ENCODE measurements at regions not wholly inside any gene's neighbourhood (a gene's known extent, or its start where the extent isn't known, plus 50 kb on each side); places are given as distances from the start of the nearest gene placed in this dataset.

GRCh38 chr2:65628156-65628555, 195.8 kb upstream of the SPRED2 start:
- POLR2A ChIA-PET (ENCODE audit: partially characterized antibody) = no interaction called here
- H3K4ac ChIP-seq (replicated peaks; ENCODE audit: insufficient read length, low read depth, low read length) = no peak overlapping the region
- CTCF ChIA-PET (ENCODE audit: partially characterized antibody) = no interaction called here
- TF ChIP-seq JUN (IDR thresholded peaks at IDR 0.05; ENCODE audit: low read depth, low read length) (no peak), POLR2AphosphoS5 (IDR thresholded peaks at IDR 0.05; ENCODE audit: low read depth, low read length) (no peak), E2F6 (IDR thresholded peaks at IDR 0.05) (no peak), MAFK (IDR thresholded peaks at IDR 0.05; ENCODE audit: low read depth, low read length) (no peak), FOSL1 (IDR thresholded peaks at IDR 0.05; ENCODE audit: insufficient read depth, low read depth, low read length) (no peak), KDM5A (IDR thresholded peaks at IDR 0.05; ENCODE audit: low read length) (no peak), YY1 (IDR thresholded peaks at IDR 0.05; ENCODE audit: low read depth, low read length) (no peak), POLR2A (IDR thresholded peaks at IDR 0.05; ENCODE audit: control extremely low read depth in 1 of 2, low read depth in 2 of 2, low read length in 2 of 2) (no peak), SRF (IDR thresholded peaks at IDR 0.05; ENCODE audit: low read depth, low read length) (no peak), RFX5 (IDR thresholded peaks at IDR 0.05; ENCODE audit: borderline replicate concordance, low read depth, low read length) (no peak), TBP (IDR thresholded peaks at IDR 0.05; ENCODE audit: low read depth, low read length) (no peak)

More at GRCh38 chr2:65628156-65628555, 195.8 kb upstream of the SPRED2 start:
- Histone ChIP-seq H4K8ac (ENCODE audit: extremely low read depth, insufficient read depth, low read length) (no peak overlapping the region), H2BK12ac (ENCODE audit: low read depth, low read length) (no peak overlapping the region), H3K79me1 (ENCODE audit: low read depth, low read length) (no peaks in the 10 kb centered on the region), H3K9me3 (ENCODE audit: insufficient read depth in 2 of 2, low read depth in 1 of 2, low read length in 1 of 2) (no peaks in the 10 kb centered on the region), H4K5ac (ENCODE audit: insufficient read length, low read depth, low read length) (no peak overlapping the region), H3K27ac (ENCODE audit: low read depth, low read length) (no peak overlapping the region), H3K4me3 (ENCODE audit: extremely low read depth in 1 of 4, insufficient read depth in 2 of 4, low read depth in 3 of 4, low read length in 4 of 4) (no peak overlapping the region), H3K36me3 (ENCODE audit: control insufficient read depth in 2 of 4, insufficient read depth in 4 of 4, low read length in 3 of 4) (no peaks in the 10 kb centered on the region), H3K14ac (ENCODE audit: insufficient read length) (no peak overlapping the region), H3K56ac (replicated peaks; ENCODE audit: insufficient read length, low read depth, low read length) (no peak overlapping the region), H3K4me1 (replicated peaks in 1 of 4; ENCODE audit: control insufficient read depth in 3 of 4, insufficient read depth in 4 of 4, low read length in 3 of 4) (no peaks in the 10 kb centered on the region), H4K91ac (replicated peaks; ENCODE audit: insufficient read length, low read length) (no peak overlapping the region), H2BK120ac (replicated peaks; ENCODE audit: low read depth, low read length) (no peak overlapping the region), H2BK5ac (ENCODE audit: low read depth, low read length) (no peak overlapping the region), H2BK15ac (ENCODE audit: low read length) (no peak overlapping the region), H2BK20ac (ENCODE audit: low read length) (no peak overlapping the region), H3K18ac (ENCODE audit: extremely low read depth, low read length) (no peak overlapping the region), H3K27me3 (replicated peaks in 1 of 4; ENCODE audit: control insufficient read depth in 3 of 4, extremely low read depth in 1 of 4, insufficient read depth in 3 of 4, low read length in 3 of 4) (no peaks in the 10 kb centered on the region; a peak in 2 of 7 replicates), H3K23me2 (ENCODE audit: low read depth, low read length) (no peaks in the 10 kb centered on the region), H3K4me2 (ENCODE audit: insufficient read depth in 1 of 2, low read depth in 2 of 2, low read length in 2 of 2) (no peak overlapping the region), H3K23ac (ENCODE audit: insufficient read length) (no peak overlapping the region), H4K20me1 (replicated peaks in 1 of 2; ENCODE audit: control insufficient read depth in 1 of 2, insufficient read depth in 2 of 2, low read length in 2 of 2) (no peaks in the 10 kb centered on the region), H2AK5ac (ENCODE audit: low read depth, low read length) (no peak overlapping the region), H3K79me2 (ENCODE audit: control insufficient read depth in 1 of 2, insufficient read depth in 2 of 2, low read length in 2 of 2) (no peaks in the 10 kb centered on the region), H3K9ac (replicated peaks in 1 of 4; ENCODE audit: extremely low read depth in 1 of 4, low read depth in 3 of 4, low read length in 3 of 4) (no peak overlapping the region), H2AFZ (ENCODE audit: low read length) (no peak overlapping the region)
- FAIRE-seq = no peak
- DNase-seq (ENCODE audit: low read depth in 1 of 2, low spot score in 2 of 2) = no peak
- WGBS, 2 experiments (ENCODE audit: extremely low coverage in 1 of 2, insufficient coverage in 1 of 2, insufficient read length in 1 of 2, insufficient replicate concordance in 2 of 2, low coverage in 1 of 2, low lambda C conversion rate in 2 of 2, missing lambda C conversion rate in 1 of 2) = 89% methylated on average over 2 of the region's 2 CpGs; no CpG with 5 or more reads in 1 of the 2 experiments
